ENCODE measurements at regions not wholly inside any gene's neighbourhood (a gene's known extent, or its start where the extent isn't known, plus 50 kb on each side); places are given as distances from the start of the nearest gene placed in this dataset.

GRCh38 chr6:104123227-104123626 lies 736.5 kb downstream of the HACE1 start (continued):
- TF ChIP-seq HDAC3 (IDR thresholded peaks at IDR 0.05; ENCODE audit: borderline replicate concordance, partially characterized antibody) = no peak
- no peak for TF ChIP-seq STAT6 (CRISPR knock-in tag; IDR thresholded peaks at IDR 0.05)
- no peak for TF ChIP-seq PREB (CRISPR knock-in tag; IDR thresholded peaks at IDR 0.05)
- TF ChIP-seq ZNF121 (CRISPR knock-in tag; conservative IDR thresholded peaks at IDR 0.05) = no peak

GRCh38 chr6:104118274-104118673 lies 741.4 kb downstream of the HACE1 start:
- Histone ChIP-seq H3K4me2 (ENCODE audit: insufficient read depth, low read length) (no peak overlapping the region), H3K27me3 (ENCODE audit: control insufficient read depth in 2 of 2, insufficient read depth in 2 of 2, low read length in 2 of 2) (no peaks in the 10 kb centered on the region), H3K9me3 (replicated peaks; ENCODE audit: control insufficient read depth, insufficient read depth, low read depth, low read length) (no peaks in the 10 kb centered on the region), H3K36me3 (ENCODE audit: control insufficient read depth, insufficient read depth, low read length) (no peaks in the 10 kb centered on the region), H4K20me1 (replicated peaks; ENCODE audit: control insufficient read depth, insufficient read depth, low read length) (no peaks in the 10 kb centered on the region), H3K79me2 (ENCODE audit: control insufficient read depth, insufficient read depth, low read length) (no peaks in the 10 kb centered on the region), H3K9ac (ENCODE audit: insufficient read depth in 1 of 2, low read depth in 2 of 2, low read length in 2 of 2) (no peak overlapping the region), H3K4me1 (replicated peaks in 1 of 2; ENCODE audit: control insufficient read depth in 2 of 2, insufficient read depth in 2 of 2, low read length in 2 of 2) (no peaks in the 10 kb centered on the region), H3K9me1 (ENCODE audit: control insufficient read depth, insufficient read depth, low read length) (no peaks in the 10 kb centered on the region), H3K27ac (ENCODE audit: extremely low read depth, low read depth, low read length) (no peak overlapping the region), H3K4me3 (no peak overlapping the region), H2AFZ (ENCODE audit: low read depth, low read length) (no peak overlapping the region)
- no peak for TF ChIP-seq POLR2B (IDR thresholded peaks at IDR 0.05; ENCODE audit: low read depth, partially characterized antibody)
- TF ChIP-seq FOXA3 (CRISPR knock-in tag; conservative IDR thresholded peaks at IDR 0.05 in 1 of 2, IDR thresholded peaks at IDR 0.05 in 1 of 2) = no peak
- no peak for TF ChIP-seq ZNF174 (CRISPR knock-in tag; IDR thresholded peaks at IDR 0.05)
- no peak for TF ChIP-seq RNF2 (IDR thresholded peaks at IDR 0.05)
- TF ChIP-seq HMBOX1 (IDR thresholded peaks at IDR 0.05) = no peak
- no peak for TF ChIP-seq TFAM (CRISPR knock-in tag; conservative IDR thresholded peaks at IDR 0.05)
- TF ChIP-seq TCF3 (CRISPR knock-in tag; IDR thresholded peaks at IDR 0.05) = no peak
- POLR2A ChIA-PET = no interaction called here
- ATAC-seq (no peak), FAIRE-seq (no peak), DNase-seq (ENCODE audit: extremely low read depth in 1 of 4, low spot score in 3 of 4) (no peak)
- CTCF ChIA-PET (ENCODE audit: low intra/inter-chr PET ratio) = no interaction called here
- WGBS (ENCODE audit: insufficient coverage, low coverage, missing lambda C conversion rate) = 5% methylated on average over 4 of the region's 4 CpGs
- BruUV-seq (replicated peaks) = no TSS peak
- intact Hi-C loops (cut with micrococcal nuclease) (no loop called here), in situ Hi-C loops (cut with MboI) (no loop called here)
